K562 (cell line): ENCODE measurements at regions not wholly inside any gene's neighbourhood (a gene's known extent, or its start where the extent isn't known, plus 50 kb on each side); places are given as distances from the start of the nearest gene placed in this dataset.

Source experiments
- ATAC-seq: fragments of 200-7000 bp; cut with Tn5 transposase; 3 replicates; pipeline ENCODE4 v1.9.1; 2020; ENCODE audit warnings: moderate library complexity
- BruUV-seq: library from RNA; stranded (reverse); fragments of 400-500 nt; replicated peaks from 2 replicates; lab custom pipeline; 2021; lab: Mats Ljungman, UMichigan
- CTCF ChIA-PET: fragments of 300-600 bp; formaldehyde crosslinking; extraction: SDS; loops from one replicate; lab custom pipeline; 2021; ENCODE audit warnings: low intra/inter-chr PET ratio; lab: Yijun Ruan, JAX
- POLR2A ChIA-PET: fragments of 300-600, 350-650 bp; sonication (Branson Sonifier 250); formaldehyde crosslinking; extraction: SDS; loops from one replicate; lab custom pipeline; 2021; ENCODE audit warnings: antibody characterized with exemption, inconsistent platforms; lab: Yijun Ruan, JAX
- DNase-seq, 4 experiments: peaks; one replicate each; pipeline versions ENCODE4 v3.0.0 to v3.0.0-alpha.2; 2011 to 2018; ENCODE audit warnings: low spot score in 3 of 4, mixed read lengths in 3 of 4; ENCODE audit errors: extremely low read depth in 1 of 4
- FAIRE-seq: peaks from 2 replicates; lab custom pipeline; 2011; peaks lifted over from hg19 to GRCh38; lab: Jason Lieb, UNC
- H2AFZ ChIP-seq: 2 replicates; pipeline ENCODE4 v1.6.0; 2011; ENCODE audit warnings: low read depth, low read length, control low read depth, inconsistent platforms
- H3K27ac ChIP-seq: fragments of 200-600 bp; 3 replicates; pipeline ENCODE4 v1.8.0; 2011; ENCODE audit warnings: low read depth, mild to moderate bottlenecking, control low read depth, inconsistent platforms, low read length, moderate library complexity, mixed read lengths; ENCODE audit errors: extremely low read depth
- H3K27me3 ChIP-seq, 2 experiments: fragments of 300-600 bp in 1 of 2; 2 replicates in 1 of 2; 3 replicates in 1 of 2; pipeline versions ENCODE4 v1.6.0 to v1.8.0; 2011; ENCODE audit warnings: inconsistent platforms in 2 of 2, low read length in 2 of 2, mild to moderate bottlenecking in 1 of 2, mixed read lengths in 1 of 2, moderate library complexity in 1 of 2; ENCODE audit not compliant: control insufficient read depth in 2 of 2, insufficient read depth in 2 of 2
- H3K36me3 ChIP-seq: fragments of 300-600 bp; 3 replicates; pipeline ENCODE4 v1.8.0; 2011; ENCODE audit warnings: mild to moderate bottlenecking, low read length, inconsistent platforms; ENCODE audit not compliant: control insufficient read depth, insufficient read depth
- H3K4me1 ChIP-seq, 2 experiments: fragments of 200-600 bp in 1 of 2; replicated peaks in 1 of 2; 2 replicates in 1 of 2; 3 replicates in 1 of 2; pipeline versions ENCODE4 v1.5.1 to v1.8.0; 2011; ENCODE audit warnings: inconsistent platforms in 2 of 2, low read length in 2 of 2, mild to moderate bottlenecking in 1 of 2, mixed read lengths in 1 of 2, moderate library complexity in 1 of 2; ENCODE audit not compliant: control insufficient read depth in 2 of 2, insufficient read depth in 2 of 2
- H3K4me2 ChIP-seq: 2 replicates; pipeline ENCODE4 v1.6.1; 2011; ENCODE audit warnings: low read length, control low read depth, inconsistent platforms, mixed read lengths; ENCODE audit not compliant: insufficient read depth
- H3K4me3 ChIP-seq: fragments of 200-600 bp; sonication (generic), shearing (Covaris generic); 2 replicates; pipeline ENCODE4 v1.5.1; 2016; ENCODE audit warnings: control low read depth, inconsistent platforms
- H3K79me2 ChIP-seq: fragments of 200-600 bp; 3 replicates; pipeline ENCODE4 v1.8.0; 2011; ENCODE audit warnings: low read length, inconsistent platforms; ENCODE audit not compliant: control insufficient read depth, insufficient read depth
- H3K9ac ChIP-seq, 2 experiments: 2 replicates each; pipeline versions ENCODE4 v1.6.0 to v1.6.1; 2011; ENCODE audit warnings: low read depth in 2 of 2, low read length in 2 of 2, control low read depth in 1 of 2, inconsistent platforms in 1 of 2, mild to moderate bottlenecking in 1 of 2, mixed read lengths in 1 of 2; ENCODE audit not compliant: insufficient read depth in 1 of 2
- H3K9me1 ChIP-seq: one replicate; pipeline ENCODE4 v1.6.0; 2011; ENCODE audit warnings: inconsistent platforms, mild to moderate bottlenecking, low read length, moderate library complexity; ENCODE audit not compliant: control insufficient read depth, insufficient read depth
- H3K9me3 ChIP-seq: replicated peaks from 2 replicates; pipeline ENCODE4 v1.5.1; 2011; ENCODE audit warnings: low read depth, low read length, inconsistent platforms; ENCODE audit not compliant: control insufficient read depth, insufficient read depth
- H4K20me1 ChIP-seq: replicated peaks from 2 replicates; pipeline ENCODE4 v1.6.1; 2011; ENCODE audit warnings: low read length, inconsistent platforms, mixed read lengths; ENCODE audit not compliant: control insufficient read depth, insufficient read depth
- CXXC5 ChIP-seq: fragments of 250-450 bp; sonication (Bioruptor Pico); IDR thresholded peaks from 2 replicates; pipeline ENCODE4 v1.8.0; 2022; ENCODE audit warnings: inconsistent platforms, mild to moderate bottlenecking, moderate library complexity
- DMBX1 ChIP-seq: fragments of 250-450 bp; sonication (Bioruptor Pico); IDR thresholded peaks from 2 replicates; pipeline ENCODE4 v1.8.0; 2022; ENCODE audit warnings: inconsistent platforms, mild to moderate bottlenecking, moderate library complexity, borderline replicate concordance
- SMAD4 ChIP-seq: fragments of 250-450 bp; sonication (Bioruptor Pico); conservative IDR thresholded peaks from 2 replicates; pipeline ENCODE4 v1.8.0; 2021; ENCODE audit warnings: inconsistent platforms, mild to moderate bottlenecking, moderate library complexity
- SMC3 ChIP-seq: conservative IDR thresholded peaks from 2 replicates; pipeline ENCODE4 v1.6.1; 2011; ENCODE audit warnings: low read depth, low read length, improper control_type of control experiment; ENCODE audit not compliant: insufficient read depth
- ZNF583 ChIP-seq: fragments of 250-450 bp; sonication (Bioruptor Pico); IDR thresholded peaks from 2 replicates; pipeline ENCODE4 v1.4.0; 2020
- ZNF589 ChIP-seq: fragments of 200-800 bp; sonication (Bioruptor generic); IDR thresholded peaks from 2 replicates; pipeline ENCODE4 v1.6.1; 2016; ENCODE audit warnings: low read depth, missing genetic modification characterization, missing compliant biosample characterization
- ZNF75A ChIP-seq: fragments of 450-650 bp; formaldehyde crosslinking; IDR thresholded peaks from 2 replicates; pipeline ENCODE4 v1.4.0; 2020; ENCODE audit warnings: mild to moderate bottlenecking
- WGBS: fragments of 100-300 bp; shearing (Covaris generic); methylation state at CpG from one replicate; pipeline ENCODE4 v1.1.6; 2016; ENCODE audit warnings: low coverage, mixed read lengths; ENCODE audit not compliant: insufficient coverage; ENCODE audit errors: missing lambda C conversion rate; 5-methylcytosine and 5-hydroxymethylcytosine counted together
- in situ Hi-C: fragments of 300-500 bp; cut with MboI; formaldehyde crosslinking; loops from 4 replicates; pipeline ENCODE4 v1.15.0; 2018; ENCODE audit warnings: inconsistent platforms, mixed read lengths
- intact Hi-C: fragments of 100-400 bp; cut with micrococcal nuclease; formaldehyde crosslinking; loops from 2 replicates; pipeline ENCODE4 v1.14.2; 2022
- TF ChIP-seq, protein P1 (sequence below), 2 experiments: fragments of 450-650 bp; formaldehyde crosslinking in 1 of 2; IDR thresholded peaks; 2 replicates each; pipeline versions ENCODE4 v1.4.0 to v1.6.1; 2014 to 2020; ENCODE audit warnings: mild to moderate bottlenecking in 2 of 2, borderline replicate concordance in 1 of 2, low read depth in 1 of 2
- TF ChIP-seq, protein P2 (sequence below): fragments of 450-650 bp; formaldehyde crosslinking; IDR thresholded peaks from 2 replicates; pipeline ENCODE4 v1.4.0; 2020; ENCODE audit warnings: mild to moderate bottlenecking, moderate library complexity
- TF ChIP-seq, protein P3 (sequence below): sonication (generic); formaldehyde crosslinking; IDR thresholded peaks from 2 replicates; pipeline ENCODE4 v1.8.0; 2022; ENCODE audit warnings: missing genetic modification reagents, mild to moderate bottlenecking, moderate library complexity, borderline replicate concordance

DNA sequence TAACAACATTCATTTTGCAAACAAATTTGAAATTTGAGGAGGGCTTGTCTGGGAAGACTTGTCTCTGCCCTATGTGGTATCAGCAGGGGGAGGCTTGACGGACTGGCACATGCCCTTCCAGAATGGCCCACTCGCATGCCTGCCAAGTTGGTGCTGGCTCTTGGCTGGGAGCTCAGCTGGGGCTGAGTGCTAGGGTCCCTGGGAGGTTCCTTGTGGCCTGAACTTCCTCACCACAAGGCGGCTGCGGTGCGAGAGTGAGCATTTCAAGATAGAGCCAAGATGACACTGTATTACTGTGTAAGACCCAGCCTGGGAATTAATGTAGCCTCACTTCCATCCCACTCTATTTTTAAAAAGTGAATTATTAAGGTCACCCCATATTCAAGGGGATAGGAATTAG, 271.6 kb upstream of the PLEKHG7 start:
- Histone ChIP-seq H3K4me3 (no peak overlapping the region), H3K36me3 (no peaks in the 10 kb centered on the region), H3K9ac (no peak overlapping the region), H2AFZ (no peak overlapping the region), H3K79me2 (no peaks in the 10 kb centered on the region), H3K27me3 (no peaks in the 10 kb centered on the region), H3K9me3 (no peaks in the 10 kb centered on the region), H3K4me2 (no peak overlapping the region), H3K9me1 (no peaks in the 10 kb centered on the region), H4K20me1 (no peaks in the 10 kb centered on the region), H3K4me1 (peaks cover 0 to 3% of the 10 kb centered on the region in 2 experiments; a peak in 2 of 5 replicates), H3K27ac (no peak overlapping the region)
- CTCF ChIA-PET: no interaction called here
- intact Hi-C loops (no loop called here), in situ Hi-C loops (no loop called here)
- BruUV-seq: no TSS peak
- DNase-seq: peak; percentile 13 to 64 (median 22)
- peak; percentile 26 for FAIRE-seq
- peak; percentile 96 for ATAC-seq
- POLR2A ChIA-PET: interaction anchor here (0.6 kb wide), 1 partner anchor 418 kb away, joined by 3 read pairs; no protein-coding TSS in a partner anchor
- WGBS: 33% methylated on average over 5 of the region's 5 CpGs
- TF ChIP-seq, protein P1, sequence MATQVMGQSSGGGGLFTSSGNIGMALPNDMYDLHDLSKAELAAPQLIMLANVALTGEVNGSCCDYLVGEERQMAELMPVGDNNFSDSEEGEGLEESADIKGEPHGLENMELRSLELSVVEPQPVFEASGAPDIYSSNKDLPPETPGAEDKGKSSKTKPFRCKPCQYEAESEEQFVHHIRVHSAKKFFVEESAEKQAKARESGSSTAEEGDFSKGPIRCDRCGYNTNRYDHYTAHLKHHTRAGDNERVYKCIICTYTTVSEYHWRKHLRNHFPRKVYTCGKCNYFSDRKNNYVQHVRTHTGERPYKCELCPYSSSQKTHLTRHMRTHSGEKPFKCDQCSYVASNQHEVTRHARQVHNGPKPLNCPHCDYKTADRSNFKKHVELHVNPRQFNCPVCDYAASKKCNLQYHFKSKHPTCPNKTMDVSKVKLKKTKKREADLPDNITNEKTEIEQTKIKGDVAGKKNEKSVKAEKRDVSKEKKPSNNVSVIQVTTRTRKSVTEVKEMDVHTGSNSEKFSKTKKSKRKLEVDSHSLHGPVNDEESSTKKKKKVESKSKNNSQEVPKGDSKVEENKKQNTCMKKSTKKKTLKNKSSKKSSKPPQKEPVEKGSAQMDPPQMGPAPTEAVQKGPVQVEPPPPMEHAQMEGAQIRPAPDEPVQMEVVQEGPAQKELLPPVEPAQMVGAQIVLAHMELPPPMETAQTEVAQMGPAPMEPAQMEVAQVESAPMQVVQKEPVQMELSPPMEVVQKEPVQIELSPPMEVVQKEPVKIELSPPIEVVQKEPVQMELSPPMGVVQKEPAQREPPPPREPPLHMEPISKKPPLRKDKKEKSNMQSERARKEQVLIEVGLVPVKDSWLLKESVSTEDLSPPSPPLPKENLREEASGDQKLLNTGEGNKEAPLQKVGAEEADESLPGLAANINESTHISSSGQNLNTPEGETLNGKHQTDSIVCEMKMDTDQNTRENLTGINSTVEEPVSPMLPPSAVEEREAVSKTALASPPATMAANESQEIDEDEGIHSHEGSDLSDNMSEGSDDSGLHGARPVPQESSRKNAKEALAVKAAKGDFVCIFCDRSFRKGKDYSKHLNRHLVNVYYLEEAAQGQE (IDR thresholded peaks at IDR 0.05; ENCODE audit: borderline replicate concordance): 0 out of 2 replicates have a peak, but pooled peaks have one; percentile 34
- TF ChIP-seq, protein P1 (CRISPR knock-in tag; IDR thresholded peaks at IDR 0.05; ENCODE audit: low read depth): no peak
- TF ChIP-seq, protein P2, sequence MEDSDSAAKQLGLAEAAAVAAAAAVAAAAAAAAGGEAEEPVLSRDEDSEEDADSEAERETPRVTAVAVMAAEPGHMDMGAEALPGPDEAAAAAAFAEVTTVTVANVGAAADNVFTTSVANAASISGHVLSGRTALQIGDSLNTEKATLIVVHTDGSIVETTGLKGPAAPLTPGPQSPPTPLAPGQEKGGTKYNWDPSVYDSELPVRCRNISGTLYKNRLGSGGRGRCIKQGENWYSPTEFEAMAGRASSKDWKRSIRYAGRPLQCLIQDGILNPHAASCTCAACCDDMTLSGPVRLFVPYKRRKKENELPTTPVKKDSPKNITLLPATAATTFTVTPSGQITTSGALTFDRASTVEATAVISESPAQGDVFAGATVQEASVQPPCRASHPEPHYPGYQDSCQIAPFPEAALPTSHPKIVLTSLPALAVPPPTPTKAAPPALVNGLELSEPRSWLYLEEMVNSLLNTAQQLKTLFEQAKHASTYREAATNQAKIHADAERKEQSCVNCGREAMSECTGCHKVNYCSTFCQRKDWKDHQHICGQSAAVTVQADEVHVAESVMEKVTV (CRISPR knock-in tag): peak; percentile 47; the same call in 1 of the 2 replicates
- TF ChIP-seq ZNF75A (CRISPR knock-in tag): 0 out of 2 replicates have a peak, but pooled peaks have one; percentile 31
- 0 out of 2 replicates have a peak, but pooled peaks have one; percentile 43 for TF ChIP-seq ZNF583
- TF ChIP-seq, protein P3, sequence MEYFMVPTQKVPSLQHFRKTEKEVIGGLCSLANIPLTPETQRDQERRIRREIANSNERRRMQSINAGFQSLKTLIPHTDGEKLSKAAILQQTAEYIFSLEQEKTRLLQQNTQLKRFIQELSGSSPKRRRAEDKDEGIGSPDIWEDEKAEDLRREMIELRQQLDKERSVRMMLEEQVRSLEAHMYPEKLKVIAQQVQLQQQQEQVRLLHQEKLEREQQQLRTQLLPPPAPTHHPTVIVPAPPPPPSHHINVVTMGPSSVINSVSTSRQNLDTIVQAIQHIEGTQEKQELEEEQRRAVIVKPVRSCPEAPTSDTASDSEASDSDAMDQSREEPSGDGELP: peak; percentile 53; the same call in 1 of the 2 replicates
- TF ChIP-seq SMAD4: peak; percentile 34; the same call in 1 of the 2 replicates
- TF ChIP-seq ZNF589: no peak
- TF ChIP-seq SMC3: peak; percentile 34; the same call in 1 of the 2 replicates
- peak; percentile 15; the same call in 1 of the 2 replicates for TF ChIP-seq CXXC5 (CRISPR knock-in tag)
- TF ChIP-seq DMBX1: peak; percentile 66; the same call in 1 of the 2 replicates
